ENCODE measurements at regions not wholly inside any gene's neighbourhood (a gene's known extent, or its start where the extent isn't known, plus 50 kb on each side); places are given as distances from the start of the nearest gene placed in this dataset.

- no peak for TF ChIP-seq CTCF (IDR thresholded peaks at IDR 0.05; ENCODE audit: low read depth, low read length, missing input control)
- TF ChIP-seq, protein P1, sequence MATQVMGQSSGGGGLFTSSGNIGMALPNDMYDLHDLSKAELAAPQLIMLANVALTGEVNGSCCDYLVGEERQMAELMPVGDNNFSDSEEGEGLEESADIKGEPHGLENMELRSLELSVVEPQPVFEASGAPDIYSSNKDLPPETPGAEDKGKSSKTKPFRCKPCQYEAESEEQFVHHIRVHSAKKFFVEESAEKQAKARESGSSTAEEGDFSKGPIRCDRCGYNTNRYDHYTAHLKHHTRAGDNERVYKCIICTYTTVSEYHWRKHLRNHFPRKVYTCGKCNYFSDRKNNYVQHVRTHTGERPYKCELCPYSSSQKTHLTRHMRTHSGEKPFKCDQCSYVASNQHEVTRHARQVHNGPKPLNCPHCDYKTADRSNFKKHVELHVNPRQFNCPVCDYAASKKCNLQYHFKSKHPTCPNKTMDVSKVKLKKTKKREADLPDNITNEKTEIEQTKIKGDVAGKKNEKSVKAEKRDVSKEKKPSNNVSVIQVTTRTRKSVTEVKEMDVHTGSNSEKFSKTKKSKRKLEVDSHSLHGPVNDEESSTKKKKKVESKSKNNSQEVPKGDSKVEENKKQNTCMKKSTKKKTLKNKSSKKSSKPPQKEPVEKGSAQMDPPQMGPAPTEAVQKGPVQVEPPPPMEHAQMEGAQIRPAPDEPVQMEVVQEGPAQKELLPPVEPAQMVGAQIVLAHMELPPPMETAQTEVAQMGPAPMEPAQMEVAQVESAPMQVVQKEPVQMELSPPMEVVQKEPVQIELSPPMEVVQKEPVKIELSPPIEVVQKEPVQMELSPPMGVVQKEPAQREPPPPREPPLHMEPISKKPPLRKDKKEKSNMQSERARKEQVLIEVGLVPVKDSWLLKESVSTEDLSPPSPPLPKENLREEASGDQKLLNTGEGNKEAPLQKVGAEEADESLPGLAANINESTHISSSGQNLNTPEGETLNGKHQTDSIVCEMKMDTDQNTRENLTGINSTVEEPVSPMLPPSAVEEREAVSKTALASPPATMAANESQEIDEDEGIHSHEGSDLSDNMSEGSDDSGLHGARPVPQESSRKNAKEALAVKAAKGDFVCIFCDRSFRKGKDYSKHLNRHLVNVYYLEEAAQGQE (IDR thresholded peaks at IDR 0.05), result no peak
- TF ChIP-seq TAF1 (conservative IDR thresholded peaks at IDR 0.05), result no peak
- no peak for TF ChIP-seq GABPA (IDR thresholded peaks at IDR 0.05 in 1 of 2, conservative IDR thresholded peaks at IDR 0.05 in 1 of 2)
- TF ChIP-seq RXRA (IDR thresholded peaks at IDR 0.05), result no peak
These were observed 57.8 kb upstream of the ANXA1 start for GRCh38 chr9:73093740-73094379.

Measured in liver (tissue), 3 donors.